PC-3 (cell line): ENCODE measurements at regions not wholly inside any gene's neighbourhood (a gene's known extent, or its start where the extent isn't known, plus 50 kb on each side); places are given as distances from the start of the nearest gene placed in this dataset.
"Not testable (repeated sequence)": the region's sequence is repeated elsewhere in the genome, so short reads cannot be mapped to it uniquely, and the experiment has no call there.

Experiments
- ATAC-seq: fragments of 200-7000 bp; cut with Tn5 transposase; 2 replicates; pipeline ENCODE4 v1.9.1; 2020; ENCODE audit warnings: mild to moderate bottlenecking, moderate library complexity
- BruUV-seq: library from RNA; stranded (reverse); fragments of 400-500 nt; replicated peaks from 2 replicates; lab custom pipeline; 2021; lab: Mats Ljungman, UMichigan
- CTCF ChIA-PET: fragments of 300-600 bp; sonication (Branson Sonifier 250); formaldehyde crosslinking; loops from one replicate; lab custom pipeline; 2022; ENCODE audit warnings: antibody characterized with exemption; lab: Charles Lee
- POLR2A ChIA-PET: fragments of 300-600 bp; sonication (Branson Sonifier 250); formaldehyde crosslinking; loops from one replicate; lab custom pipeline; 2022; ENCODE audit warnings: antibody characterized with exemption; ENCODE audit not compliant: unreplicated experiment; lab: Charles Lee
- DNase-seq: peaks from one replicate; pipeline ENCODE4 v3.0.0-alpha.2; 2015
- H2AFZ ChIP-seq: fragments of 300-600 bp; sonication (generic); 2 replicates; pipeline ENCODE4 v1.6.0; 2016; ENCODE audit warnings: antibody characterized with exemption, low read length
- H3F3A ChIP-seq: fragments of 300-600 bp; sonication (generic); one replicate; pipeline ENCODE4 v1.6.0; 2017; ENCODE audit warnings: antibody characterized with exemption, low read length, control low read depth, mild to moderate bottlenecking; ENCODE audit not compliant: unreplicated experiment
- H3K27ac ChIP-seq: fragments of 300-600 bp; sonication (generic); 2 replicates; pipeline ENCODE4 v1.5.1; 2016; ENCODE audit warnings: mild to moderate bottlenecking, low read length
- H3K27me3 ChIP-seq: fragments of 300-600 bp; sonication (generic); 2 replicates; pipeline ENCODE4 v1.6.1; 2016; ENCODE audit warnings: low read length, mixed read lengths
- H3K36me3 ChIP-seq: fragments of 300-600 bp; sonication (generic); 2 replicates; pipeline ENCODE4 v1.6.1; 2016; ENCODE audit warnings: low read depth, mixed run types, low read length, mixed read lengths
- H3K4me1 ChIP-seq: fragments of 300-600 bp; sonication (generic); 2 replicates; pipeline ENCODE4 v1.5.1; 2016; ENCODE audit warnings: low read length; ENCODE audit not compliant: insufficient read depth
- H3K4me2 ChIP-seq: fragments of 300-600 bp; sonication (generic); 2 replicates; pipeline ENCODE4 v1.6.0; 2016; ENCODE audit warnings: low read length
- H3K4me3 ChIP-seq: fragments of 300-600 bp; sonication (generic); 2 replicates; pipeline ENCODE4 v1.5.1; 2016; ENCODE audit warnings: mild to moderate bottlenecking, low read length, mixed read lengths
- H3K79me2 ChIP-seq: fragments of 300-600 bp; sonication (generic); 2 replicates; pipeline ENCODE4 v1.6.1; 2017; ENCODE audit warnings: low read length, mixed read lengths
- H3K9ac ChIP-seq: fragments of 300-600 bp; sonication (generic); 2 replicates; pipeline ENCODE4 v1.6.0; 2016; ENCODE audit warnings: mild to moderate bottlenecking, low read length
- H3K9me2 ChIP-seq: fragments of 300-600 bp; sonication (generic); replicated peaks from 2 replicates; pipeline ENCODE4 v1.6.1; 2016; ENCODE audit warnings: mixed run types, low read length, mixed read lengths
- H3K9me3 ChIP-seq: fragments of 300-600 bp; sonication (generic); 2 replicates; pipeline ENCODE4 v1.6.1; 2016; ENCODE audit warnings: low read length, mixed read lengths
- H4K20me1 ChIP-seq: fragments of 300-600 bp; sonication (generic); 2 replicates; pipeline ENCODE4 v1.6.1; 2016; ENCODE audit warnings: low read length, mixed read lengths
- EZH2 ChIP-seq: fragments of 300-600 bp; sonication (generic); IDR thresholded peaks from one replicate; pipeline ENCODE4 v1.6.1; 2017; ENCODE audit warnings: antibody characterized with exemption, mild to moderate bottlenecking, low read length; ENCODE audit not compliant: unreplicated experiment
- EZH2phosphoT487 ChIP-seq: fragments of 300-600 bp; sonication (generic); IDR thresholded peaks from 2 replicates; pipeline ENCODE4 v1.6.1; 2018; ENCODE audit warnings: mild to moderate bottlenecking, antibody characterized with exemption, low read length, borderline replicate concordance
- intact Hi-C: fragments of 100-400 bp; cut with micrococcal nuclease; formaldehyde crosslinking; loops from 2 replicates; pipeline ENCODE4 v1.9.0; 2023
- TF ChIP-seq, protein P1 (sequence below): fragments of 300-600 bp; sonication (generic); conservative IDR thresholded peaks from 2 replicates; pipeline ENCODE4 v1.5.1; 2017; ENCODE audit warnings: antibody characterized with exemption, low read depth, mild to moderate bottlenecking, low read length

DNA sequence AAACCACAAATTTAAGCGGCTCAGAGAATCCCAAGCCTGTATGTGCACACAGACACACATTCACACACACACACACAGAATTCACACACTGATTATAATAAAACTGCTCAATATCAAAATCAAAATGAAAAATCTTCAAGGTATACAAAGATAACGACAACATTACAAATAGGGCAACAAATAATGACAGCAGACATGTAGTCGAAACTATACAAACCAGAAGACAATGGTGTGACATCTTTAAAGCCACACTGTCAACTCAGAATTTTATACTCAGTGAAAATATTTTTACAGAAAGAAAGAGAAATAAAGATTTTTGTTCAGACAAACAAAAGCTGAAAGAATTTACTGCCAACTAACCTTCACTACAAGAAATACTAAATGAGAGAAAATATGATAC is 333.4 kb downstream of the INSIG2 start:
- ChIA-PET CTCF (no interaction called here), POLR2A (no interaction called here)
- no TSS peak for BruUV-seq
- H3K27ac ChIP-seq = no peak overlapping the region
- no peaks in the 10 kb centered on the region for H4K20me1 ChIP-seq
- no peaks in the 10 kb centered on the region for H3K9me2 ChIP-seq
- H3F3A ChIP-seq = no peaks in the 10 kb centered on the region
- H3K27me3 ChIP-seq = no peaks in the 10 kb centered on the region
- no peak overlapping the region for H3K4me2 ChIP-seq
- ATAC-seq (no peak), DNase-seq (no peak)
- H3K9me3 ChIP-seq = 0 out of 2 replicates have a peak, but pooled peaks cover 6% of the 10 kb centered on the region
- H3K4me1 ChIP-seq = no peaks in the 10 kb centered on the region
- TF ChIP-seq EZH2phosphoT487 (no peak), EZH2 (no peak)
- TF ChIP-seq, protein P1, sequence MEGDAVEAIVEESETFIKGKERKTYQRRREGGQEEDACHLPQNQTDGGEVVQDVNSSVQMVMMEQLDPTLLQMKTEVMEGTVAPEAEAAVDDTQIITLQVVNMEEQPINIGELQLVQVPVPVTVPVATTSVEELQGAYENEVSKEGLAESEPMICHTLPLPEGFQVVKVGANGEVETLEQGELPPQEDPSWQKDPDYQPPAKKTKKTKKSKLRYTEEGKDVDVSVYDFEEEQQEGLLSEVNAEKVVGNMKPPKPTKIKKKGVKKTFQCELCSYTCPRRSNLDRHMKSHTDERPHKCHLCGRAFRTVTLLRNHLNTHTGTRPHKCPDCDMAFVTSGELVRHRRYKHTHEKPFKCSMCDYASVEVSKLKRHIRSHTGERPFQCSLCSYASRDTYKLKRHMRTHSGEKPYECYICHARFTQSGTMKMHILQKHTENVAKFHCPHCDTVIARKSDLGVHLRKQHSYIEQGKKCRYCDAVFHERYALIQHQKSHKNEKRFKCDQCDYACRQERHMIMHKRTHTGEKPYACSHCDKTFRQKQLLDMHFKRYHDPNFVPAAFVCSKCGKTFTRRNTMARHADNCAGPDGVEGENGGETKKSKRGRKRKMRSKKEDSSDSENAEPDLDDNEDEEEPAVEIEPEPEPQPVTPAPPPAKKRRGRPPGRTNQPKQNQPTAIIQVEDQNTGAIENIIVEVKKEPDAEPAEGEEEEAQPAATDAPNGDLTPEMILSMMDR = no peak
- no peaks in the 10 kb centered on the region for H3K79me2 ChIP-seq
- intact Hi-C loops = no loop called here
- H2AFZ ChIP-seq = no peak overlapping the region
- H3K36me3 ChIP-seq = no peaks in the 10 kb centered on the region
- H3K4me3 ChIP-seq = no peak overlapping the region
- H3K9ac ChIP-seq = no peak overlapping the region

- DNase-seq (peak; percentile 28), ATAC-seq (peak; percentile 46; the same call in 1 of the 2 replicates)
- Histone ChIP-seq H3K36me3 (no peaks in the 10 kb centered on the region), H3K4me3 (no peak overlapping the region), H3K9ac (no peak overlapping the region), H3K9me3 (0 out of 2 replicates have a peak, but pooled peaks cover 6% of the 10 kb centered on the region), H3K4me1 (no peaks in the 10 kb centered on the region), H3K4me2 (no peak overlapping the region), H3K9me2 (no peaks in the 10 kb centered on the region), H3F3A (no peaks in the 10 kb centered on the region), H3K27me3 (no peaks in the 10 kb centered on the region), H3K79me2 (no peaks in the 10 kb centered on the region), H4K20me1 (no peaks in the 10 kb centered on the region), H2AFZ (no peak overlapping the region; the same call in 1 of the 2 replicates), H3K27ac (no peak overlapping the region)
- ChIA-PET CTCF (no interaction called here), POLR2A (no interaction called here)
- intact Hi-C loops = no loop called here
- no TSS peak for BruUV-seq
- TF ChIP-seq, protein P1 = no peak
- TF ChIP-seq EZH2 (no peak), EZH2phosphoT487 (no peak)
Observed at GRCh38 chr2:118417406-118418120, 329.3 kb downstream of the INSIG2 start.

DNA sequence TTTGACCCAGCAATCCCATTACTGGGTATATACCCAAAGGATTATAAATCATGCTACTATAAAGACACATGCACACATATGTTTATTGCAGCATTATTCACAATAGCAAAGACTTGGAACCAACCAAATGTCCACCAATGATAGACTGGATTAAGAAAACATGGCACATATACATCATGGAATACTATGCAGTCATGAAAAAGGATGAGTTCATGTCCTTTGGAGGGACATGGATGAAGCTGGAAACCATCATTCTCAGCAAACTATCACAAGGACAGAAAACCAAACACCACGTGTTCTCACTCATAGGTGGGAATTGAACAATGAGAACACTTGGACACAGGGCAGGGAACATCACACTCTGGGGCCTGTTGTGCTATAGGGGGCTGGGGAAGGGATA is 326.9 kb downstream of the INSIG2 start:
- DNase-seq, POLR2A ChIA-PET: not testable (repeated sequence)

More for the DNA sequence above, 326.9 kb downstream of the INSIG2 start:
- H4K20me1 ChIP-seq, H3K27ac ChIP-seq, BruUV-seq, H3K4me2 ChIP-seq, CTCF ChIA-PET, H3K4me3 ChIP-seq, H3K9ac ChIP-seq, H3F3A ChIP-seq, intact Hi-C loops, H3K4me1 ChIP-seq, H3K79me2 ChIP-seq, ATAC-seq, H2AFZ ChIP-seq, H3K9me3 ChIP-seq, H3K36me3 ChIP-seq, H3K27me3 ChIP-seq, H3K9me2 ChIP-seq: not testable (repeated sequence)
